HG03442 (cell line): ENCODE measurements at regions not wholly inside any gene's neighbourhood (a gene's known extent, or its start where the extent isn't known, plus 50 kb on each side); places are given as distances from the start of the nearest gene placed in this dataset.
"Not testable (repeated sequence)": the region's sequence is repeated elsewhere in the genome, so short reads cannot be mapped to it uniquely, and the experiment has no call there.

ENCODE experiments used
- ATAC-seq: cut with Tn5 transposase; IDR thresholded peaks from one replicate; pipeline ENCODE4 v1.9.1; 2021; ENCODE audit warnings: mild to moderate bottlenecking, moderate library complexity; ENCODE audit not compliant: unreplicated experiment

- ATAC-seq, result no peak
Observed at GRCh38 chr4:66569228-66569627, 898.9 kb upstream of the EPHA5 start.

DNA sequence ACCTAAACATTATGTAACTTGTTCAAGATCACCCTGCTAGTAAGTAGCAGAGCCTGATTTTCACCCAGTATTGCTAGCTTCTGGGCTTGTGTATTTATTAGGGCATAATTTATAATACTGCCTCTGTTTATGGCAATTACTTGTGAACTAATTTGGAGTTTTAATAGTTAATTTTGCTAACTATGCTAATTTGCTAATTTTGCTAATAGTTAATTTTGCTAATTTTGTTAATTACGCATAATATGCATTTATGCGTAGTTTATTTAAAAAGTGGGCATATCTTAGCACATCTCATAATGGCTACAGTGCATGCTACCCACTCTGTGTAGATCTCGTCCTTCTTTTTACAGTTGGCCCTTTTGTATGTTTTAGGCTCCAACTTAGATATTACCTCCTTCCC is 898.1 kb upstream of the EPHA5 start:
- no peak for ATAC-seq

DNA sequence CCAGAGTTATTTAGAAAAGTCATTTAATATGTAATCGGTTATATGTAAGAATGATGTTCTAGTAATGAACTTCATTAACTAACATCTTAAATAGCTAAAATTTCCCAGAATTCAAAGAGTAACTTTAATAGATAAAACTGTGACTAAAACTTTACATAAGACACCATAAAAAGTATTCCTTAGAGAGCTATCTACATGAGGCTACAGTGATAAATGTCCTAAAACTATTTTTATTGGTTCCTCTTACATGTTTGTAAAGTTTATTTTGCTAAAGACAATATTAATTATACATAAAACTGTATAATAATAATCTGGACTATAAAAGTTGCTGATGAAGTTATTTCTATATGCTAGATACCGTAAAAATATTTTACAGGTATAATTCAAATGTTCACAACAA is 897.7 kb upstream of the EPHA5 start:
- ATAC-seq, result no peak

DNA sequence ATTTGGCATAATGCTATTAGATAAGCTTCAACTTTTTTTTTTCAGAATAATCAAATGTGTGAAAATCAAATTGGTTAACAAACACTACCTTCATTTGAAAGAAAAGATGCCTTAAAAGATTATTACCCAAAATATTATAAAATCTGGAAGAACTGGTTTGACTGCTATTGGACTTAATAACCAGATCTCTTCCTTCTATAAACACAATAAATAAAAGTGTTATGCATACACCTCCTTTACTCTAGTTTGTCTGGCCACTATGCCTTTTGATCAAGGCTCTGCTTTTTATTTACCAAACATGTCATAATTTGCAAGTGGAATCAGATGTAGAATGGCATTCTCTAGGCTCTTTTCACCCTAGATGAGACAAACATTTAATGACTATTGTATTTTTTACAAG is 897.3 kb upstream of the EPHA5 start:
- no peak for ATAC-seq

DNA sequence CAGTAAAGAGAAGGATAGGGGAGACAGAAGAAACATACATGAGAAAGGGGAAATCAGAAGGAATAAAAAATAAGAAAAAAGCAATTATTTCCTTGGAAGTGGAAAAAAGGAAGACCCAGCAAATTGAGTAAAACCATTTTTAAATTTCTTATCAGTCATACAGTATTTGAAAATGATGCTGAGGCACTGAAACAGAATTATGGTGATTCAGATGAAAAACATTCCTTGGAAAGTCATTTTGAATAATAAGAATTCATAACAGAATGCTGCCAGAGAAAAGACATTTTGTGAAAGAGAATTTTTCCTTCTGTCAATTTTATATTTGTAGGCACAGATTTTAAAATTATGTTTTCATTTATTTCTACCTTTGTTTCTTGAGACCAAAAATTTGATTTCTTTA is 895.5 kb upstream of the EPHA5 start:
- ATAC-seq, result no peak

DNA sequence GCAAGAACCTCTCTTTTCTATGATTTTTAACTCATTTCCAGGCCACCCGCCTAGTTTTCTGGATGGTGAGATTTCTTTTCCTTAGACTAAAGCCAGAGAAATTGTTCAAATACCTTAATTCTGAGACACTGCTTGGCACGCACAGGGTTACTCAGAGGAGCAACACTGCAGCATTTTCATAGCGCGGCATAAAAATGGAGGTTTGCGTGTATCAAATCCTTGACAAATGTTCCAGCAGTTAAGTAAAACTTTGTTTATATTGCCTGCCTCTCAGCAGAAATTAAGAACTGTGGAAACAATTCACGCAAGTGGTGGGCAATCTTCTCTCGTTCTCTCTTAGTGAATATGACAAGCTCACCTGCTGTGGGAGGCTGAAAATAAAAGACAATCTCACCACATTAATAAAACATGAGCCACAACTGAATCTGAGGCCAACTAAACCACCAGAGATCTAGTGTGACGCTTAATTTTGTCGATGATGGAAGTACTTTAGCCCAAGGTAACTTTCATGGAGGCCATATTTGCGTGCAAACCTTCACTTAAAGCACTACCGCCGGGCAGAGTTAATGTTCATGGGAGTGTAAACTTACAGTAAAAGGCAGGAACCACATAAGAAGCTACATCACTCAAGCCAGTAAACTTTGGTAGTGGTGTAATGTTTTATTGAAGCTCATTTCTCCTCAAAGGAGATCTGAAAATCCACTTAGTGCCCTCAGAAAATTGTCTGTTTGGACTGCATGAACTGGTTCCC is 894.8 kb upstream of the EPHA5 start:
- no peak for ATAC-seq

DNA sequence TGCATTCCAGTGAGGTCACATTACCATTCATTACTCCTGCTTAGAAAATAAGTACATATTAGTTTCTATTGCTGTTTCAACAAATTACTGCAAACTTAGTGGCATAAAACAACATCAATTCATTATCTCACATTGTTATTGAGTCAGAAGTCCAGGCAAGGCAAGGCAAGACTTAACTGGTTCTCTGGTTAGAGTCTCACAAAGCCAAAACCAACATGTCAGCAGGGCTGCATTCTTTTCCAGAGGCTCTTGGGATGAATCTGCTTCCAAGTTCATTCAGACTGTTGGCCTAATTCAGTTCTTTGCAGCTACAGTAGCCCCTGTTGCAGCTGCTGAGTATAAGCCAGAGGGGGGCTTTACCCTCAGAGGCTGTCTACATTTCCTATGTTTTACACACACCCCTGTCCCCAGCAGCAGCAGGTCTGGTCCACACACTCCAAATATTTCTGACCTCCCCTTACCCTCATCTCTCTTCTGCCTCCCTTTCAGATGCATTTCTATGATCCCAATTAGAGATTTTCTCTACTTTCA is 892.1 kb upstream of the EPHA5 start:
- ATAC-seq, result no peak

DNA sequence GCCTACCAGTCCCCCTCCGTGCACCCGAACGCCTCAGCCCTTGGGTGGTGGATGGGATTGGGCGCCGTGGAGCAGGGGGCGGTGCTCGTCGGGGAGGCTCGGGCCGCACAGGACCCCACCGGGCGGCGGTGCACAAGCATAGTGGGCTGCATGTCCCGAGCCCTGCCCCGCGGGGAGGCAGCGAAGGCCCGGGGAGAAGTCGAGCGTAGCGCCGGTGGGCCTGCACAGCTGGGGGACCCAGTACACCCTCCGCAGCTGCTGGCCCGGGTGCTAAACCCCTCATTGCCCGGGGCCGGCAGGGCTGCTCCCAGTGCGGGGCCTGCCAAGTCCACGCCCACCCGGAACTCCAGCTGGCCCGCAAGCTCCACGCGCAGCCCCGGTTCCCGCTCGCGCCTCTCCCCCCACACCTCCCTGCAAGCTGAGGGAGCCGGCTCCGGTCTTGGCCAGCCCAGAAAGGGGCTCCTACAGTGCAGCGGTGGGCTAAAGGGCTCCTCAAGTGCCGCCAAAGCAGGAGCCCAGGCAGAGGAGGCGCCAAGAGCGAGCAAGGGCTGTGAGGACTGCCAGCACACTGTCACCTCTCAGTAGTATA is 891.3 kb upstream of the EPHA5 start:
- not testable (repeated sequence) for ATAC-seq

DNA sequence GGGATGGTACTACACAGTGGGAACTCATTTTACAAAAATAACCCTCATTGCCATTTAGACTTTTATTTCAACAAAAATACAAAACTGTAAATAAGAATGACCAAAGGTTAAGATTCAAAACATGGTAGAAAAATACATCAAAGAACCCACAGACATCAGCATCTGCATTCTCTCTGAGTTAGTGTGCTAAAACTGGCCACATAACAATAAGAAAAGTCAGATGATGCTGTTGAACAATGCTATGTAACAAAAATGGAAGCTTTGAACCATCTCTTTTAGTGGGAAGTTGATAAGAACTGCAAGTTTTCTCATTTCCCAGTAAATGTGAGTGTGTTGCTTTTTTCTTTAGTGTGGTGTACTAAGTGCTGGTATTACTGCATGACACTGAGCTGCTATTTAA is 888.4 kb upstream of the EPHA5 start:
- no peak for ATAC-seq

DNA sequence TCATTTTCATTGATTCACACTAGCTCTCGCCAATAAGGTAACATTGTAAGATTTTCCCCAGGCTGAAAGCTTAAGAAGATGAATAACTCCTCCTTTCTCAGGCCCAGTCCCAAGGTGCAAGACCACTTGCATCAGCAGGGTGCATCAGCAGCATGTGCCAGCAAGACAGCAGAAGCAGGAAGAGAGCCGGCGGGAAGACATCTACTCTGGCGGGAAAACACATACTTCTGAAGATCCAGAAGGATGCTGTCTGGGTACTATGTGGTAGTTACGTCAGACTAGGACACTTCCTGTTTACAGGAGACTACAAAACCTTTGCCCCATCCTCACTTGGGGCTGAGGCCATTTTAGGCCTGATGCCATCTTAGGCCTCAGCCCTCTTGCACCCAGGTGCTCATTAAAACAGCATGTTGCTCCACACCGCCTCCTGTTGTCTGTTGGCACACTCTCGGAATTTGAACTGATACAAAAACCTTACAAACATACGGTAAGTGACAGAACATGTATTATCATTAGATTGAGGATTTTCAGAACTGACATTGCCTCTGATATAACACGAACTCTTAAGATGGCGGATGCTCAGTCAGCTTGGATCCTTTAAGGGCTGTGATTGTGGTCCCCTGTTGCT is 886.5 kb upstream of the EPHA5 start:
- ATAC-seq, result no peak

DNA sequence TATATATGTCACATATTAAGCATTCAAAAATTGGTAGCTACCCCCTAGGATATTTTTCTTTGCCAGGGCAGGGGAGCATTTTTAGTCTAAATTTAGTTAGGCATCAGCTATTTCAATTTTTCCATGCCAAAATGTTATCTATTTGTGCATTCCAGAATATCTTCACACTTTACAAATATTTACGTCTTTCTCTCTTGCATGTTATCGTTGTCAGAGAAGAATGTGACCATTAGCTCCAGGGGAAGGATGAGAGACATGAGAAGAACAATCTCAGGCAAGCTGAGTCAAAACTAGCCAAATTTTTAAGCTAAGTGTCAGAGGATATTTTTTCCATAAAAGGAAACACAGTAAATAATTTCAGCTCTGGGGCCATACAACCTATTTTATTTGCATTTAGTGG is 885.0 kb upstream of the EPHA5 start:
- ATAC-seq, result no peak

DNA sequence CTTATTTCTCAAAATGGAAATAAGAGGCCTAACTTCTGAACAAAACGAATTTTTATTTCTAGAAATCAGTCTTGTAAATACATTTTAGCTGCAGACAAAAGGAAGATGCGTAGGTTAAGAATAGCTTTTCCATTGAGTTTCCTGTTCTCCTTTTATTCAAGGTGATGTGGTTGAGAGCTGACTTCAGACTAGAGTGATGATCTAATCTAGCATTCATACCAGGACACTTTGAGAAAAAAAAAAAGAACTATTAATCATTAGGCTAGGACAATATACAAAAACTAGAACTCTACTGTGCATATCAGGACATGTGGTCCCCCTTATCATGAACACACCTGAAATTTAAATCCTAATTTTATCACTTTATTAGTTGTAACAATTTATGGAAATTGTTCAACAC is 884.5 kb upstream of the EPHA5 start:
- no peak for ATAC-seq

GRCh38 chr4:66545301-66545700 is 875.0 kb upstream of the EPHA5 start:
- not testable (repeated sequence) for ATAC-seq

DNA sequence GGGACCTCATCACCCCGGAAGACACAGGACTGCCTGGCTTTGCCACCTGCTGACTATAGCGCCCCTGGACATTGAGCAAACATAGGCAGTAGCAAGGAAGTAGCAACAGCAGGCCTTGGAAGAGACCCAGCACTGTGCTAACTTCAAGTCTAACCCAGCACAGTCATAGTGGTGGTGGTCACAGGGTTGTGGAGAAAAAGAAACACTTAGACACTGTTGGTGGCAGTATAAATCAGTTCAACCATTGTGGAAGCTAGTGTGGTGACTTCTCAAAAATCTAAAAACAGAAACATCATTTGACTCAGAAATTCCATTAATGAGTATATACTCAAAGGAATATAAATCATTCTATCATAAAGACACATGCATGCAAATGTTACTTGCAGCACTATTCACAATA is 874.0 kb upstream of the EPHA5 start:
- ATAC-seq, result no peak

DNA sequence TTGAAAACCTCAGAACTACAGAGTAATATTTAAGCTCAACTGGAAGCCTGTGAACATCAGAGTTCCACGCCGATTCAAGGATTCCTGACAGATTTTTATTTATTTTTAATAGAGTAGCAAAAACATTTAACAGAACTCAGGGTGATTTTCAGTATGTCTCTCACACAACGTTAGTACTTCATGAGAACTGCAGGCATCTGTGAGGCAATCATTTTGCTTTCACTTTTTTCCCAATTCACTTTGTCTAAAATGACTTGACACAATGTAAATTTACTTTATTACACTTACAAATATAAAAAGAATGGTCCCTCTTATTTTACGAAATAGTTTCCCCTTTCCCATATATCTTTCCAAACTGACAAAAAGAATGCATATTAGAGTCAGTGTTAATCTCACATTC is 869.5 kb upstream of the EPHA5 start:
- no peak for ATAC-seq

DNA sequence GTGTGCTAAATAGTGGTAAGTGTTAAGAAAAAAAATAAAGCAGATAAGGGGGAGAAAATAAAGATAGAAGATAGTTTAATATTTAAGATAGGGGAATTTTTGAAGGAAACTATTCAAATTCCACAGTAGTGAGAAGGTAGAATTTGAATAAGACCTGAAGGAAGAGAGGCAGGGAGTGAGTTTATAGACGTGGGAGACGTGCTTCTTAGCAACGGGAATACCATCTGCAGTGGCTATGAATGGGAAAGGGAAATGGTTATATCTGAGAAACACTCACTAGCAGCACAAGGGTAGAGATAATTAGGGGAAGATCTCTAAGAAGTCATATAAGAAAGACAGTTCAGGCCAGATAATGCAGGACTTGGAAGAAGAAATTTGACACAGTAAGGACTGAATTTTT is 854.5 kb upstream of the EPHA5 start:
- no peak for ATAC-seq

DNA sequence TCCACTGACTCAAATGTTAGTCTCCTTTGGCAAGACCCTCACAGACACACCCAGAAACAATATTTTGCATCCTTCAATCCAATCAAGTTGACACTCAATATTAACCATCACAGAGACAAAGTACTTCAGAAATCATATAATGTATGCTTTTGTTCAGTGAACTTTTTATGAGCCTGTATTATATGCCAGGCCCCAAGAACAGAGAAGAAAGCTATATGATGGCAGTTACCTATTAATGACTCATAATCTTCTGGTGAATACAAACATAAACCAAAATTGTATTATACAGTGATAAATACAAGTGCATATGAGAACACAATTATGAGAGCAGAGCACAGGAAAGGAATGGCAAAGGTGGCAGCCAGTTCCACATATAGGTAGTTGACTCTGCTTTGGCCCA is 852.0 kb upstream of the EPHA5 start:
- ATAC-seq, result no peak

DNA sequence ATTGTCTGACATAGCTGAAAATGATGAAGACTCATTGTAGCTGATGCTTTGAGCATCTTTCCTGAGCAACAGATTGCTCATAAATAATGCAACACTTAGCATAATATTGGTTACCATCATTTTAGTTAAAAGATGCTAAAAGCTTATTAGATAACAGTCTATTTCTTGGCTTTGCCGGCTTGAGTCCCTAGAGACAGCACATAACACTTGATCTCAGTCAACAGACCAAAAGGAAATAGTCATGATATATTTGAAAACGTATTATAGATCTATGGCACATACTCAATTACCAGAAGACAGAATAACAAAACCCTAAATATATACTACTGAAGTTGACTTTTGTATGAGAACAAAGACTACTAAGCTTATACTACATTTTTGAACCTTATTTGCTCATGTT is 846.7 kb upstream of the EPHA5 start:
- no peak for ATAC-seq

GRCh38 chr4:66506985-66507384 is 836.7 kb upstream of the EPHA5 start:
- ATAC-seq, result no peak

DNA sequence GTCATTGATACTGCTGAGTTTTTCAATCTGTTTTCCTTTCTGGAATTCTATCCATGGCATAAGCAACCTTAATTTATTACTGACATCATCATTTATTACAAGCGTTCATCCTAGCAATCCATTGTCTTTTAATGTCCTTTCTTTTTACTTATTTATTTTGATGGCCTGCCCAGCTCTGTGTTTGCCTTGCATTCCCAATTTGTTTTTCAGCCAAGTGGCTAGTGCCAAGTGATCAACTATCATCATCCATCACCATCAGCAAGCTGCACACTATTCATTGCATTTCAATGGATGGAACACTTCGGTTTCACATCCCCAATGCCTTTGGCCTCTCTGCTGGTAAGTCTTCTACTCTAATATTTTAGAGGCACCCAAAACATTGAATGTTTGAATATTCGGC is 831.7 kb upstream of the EPHA5 start:
- no peak for ATAC-seq

GRCh38 chr4:66490729-66491128 is 820.4 kb upstream of the EPHA5 start:
- no peak for ATAC-seq

DNA sequence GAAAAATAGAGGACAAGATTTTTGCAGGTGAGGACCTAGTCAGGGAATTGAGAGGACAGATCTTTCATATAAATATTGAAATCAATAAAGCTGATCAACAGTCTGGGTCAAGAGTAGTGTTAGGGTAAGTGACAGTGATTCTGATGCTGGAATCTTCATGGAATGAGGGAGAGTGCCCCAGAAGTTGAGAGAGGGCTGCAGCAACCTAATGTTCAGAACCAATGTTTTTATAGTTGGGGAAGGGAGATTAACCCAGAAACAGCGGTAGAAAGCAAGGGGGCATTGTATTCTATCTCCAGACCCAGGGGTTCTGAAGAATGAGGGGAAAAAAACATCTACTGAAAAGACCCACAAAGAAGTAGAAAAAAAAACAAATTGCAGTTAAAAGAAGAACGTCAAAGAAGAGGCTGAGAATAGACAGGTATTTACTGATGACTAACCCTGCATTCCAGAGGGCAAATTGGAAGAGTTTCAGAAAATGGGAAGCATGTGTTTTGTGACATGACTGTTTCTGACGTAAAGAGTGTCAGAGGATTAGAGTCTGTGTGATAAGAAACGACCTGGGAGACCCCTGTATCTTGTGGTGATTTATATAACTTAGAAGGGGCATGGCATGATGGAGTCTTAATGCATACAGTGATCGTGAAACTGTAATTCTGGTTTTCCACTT is 819.6 kb upstream of the EPHA5 start:
- ATAC-seq, result no peak
